ENCODE measurements at regions not wholly inside any gene's neighbourhood (a gene's known extent, or its start where the extent isn't known, plus 50 kb on each side); places are given as distances from the start of the nearest gene placed in this dataset.

DNA sequence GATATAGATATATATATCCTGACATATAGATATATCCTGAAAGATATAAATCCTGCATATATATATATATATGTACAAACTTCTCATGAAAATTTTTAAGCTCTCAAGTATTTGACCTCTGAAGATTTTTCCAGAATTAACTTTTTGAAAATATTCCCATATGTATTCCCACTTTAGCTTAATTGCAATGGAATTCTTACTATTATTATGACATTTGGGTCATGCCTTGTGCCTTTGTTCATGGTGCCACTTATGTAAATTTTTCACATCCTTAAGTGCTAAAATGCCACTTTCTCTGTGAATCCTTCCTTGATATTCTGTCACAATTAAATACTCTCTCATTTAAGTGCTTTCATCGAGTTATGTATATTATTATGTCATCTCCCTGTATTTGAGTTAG, 398.2 kb upstream of the SEL1L start:
- TF ChIP-seq, protein P1, sequence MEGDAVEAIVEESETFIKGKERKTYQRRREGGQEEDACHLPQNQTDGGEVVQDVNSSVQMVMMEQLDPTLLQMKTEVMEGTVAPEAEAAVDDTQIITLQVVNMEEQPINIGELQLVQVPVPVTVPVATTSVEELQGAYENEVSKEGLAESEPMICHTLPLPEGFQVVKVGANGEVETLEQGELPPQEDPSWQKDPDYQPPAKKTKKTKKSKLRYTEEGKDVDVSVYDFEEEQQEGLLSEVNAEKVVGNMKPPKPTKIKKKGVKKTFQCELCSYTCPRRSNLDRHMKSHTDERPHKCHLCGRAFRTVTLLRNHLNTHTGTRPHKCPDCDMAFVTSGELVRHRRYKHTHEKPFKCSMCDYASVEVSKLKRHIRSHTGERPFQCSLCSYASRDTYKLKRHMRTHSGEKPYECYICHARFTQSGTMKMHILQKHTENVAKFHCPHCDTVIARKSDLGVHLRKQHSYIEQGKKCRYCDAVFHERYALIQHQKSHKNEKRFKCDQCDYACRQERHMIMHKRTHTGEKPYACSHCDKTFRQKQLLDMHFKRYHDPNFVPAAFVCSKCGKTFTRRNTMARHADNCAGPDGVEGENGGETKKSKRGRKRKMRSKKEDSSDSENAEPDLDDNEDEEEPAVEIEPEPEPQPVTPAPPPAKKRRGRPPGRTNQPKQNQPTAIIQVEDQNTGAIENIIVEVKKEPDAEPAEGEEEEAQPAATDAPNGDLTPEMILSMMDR (IDR thresholded peaks at IDR 0.05; ENCODE audit: low read depth, low read length) = no peak
- TF ChIP-seq POLR2A (IDR thresholded peaks at IDR 0.05; ENCODE audit: extremely low read depth, insufficient read length) (no peak), MYC (IDR thresholded peaks at IDR 0.05; ENCODE audit: low read depth, low read length) (no peak)
- TF ChIP-seq, protein P2, sequence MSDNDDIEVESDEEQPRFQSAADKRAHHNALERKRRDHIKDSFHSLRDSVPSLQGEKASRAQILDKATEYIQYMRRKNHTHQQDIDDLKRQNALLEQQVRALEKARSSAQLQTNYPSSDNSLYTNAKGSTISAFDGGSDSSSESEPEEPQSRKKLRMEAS (IDR thresholded peaks at IDR 0.05; ENCODE audit: low read depth, low read length) = no peak

Measured in NB4 (cell line).